T47D (cell line): ENCODE measurements at regions not wholly inside any gene's neighbourhood (a gene's known extent, or its start where the extent isn't known, plus 50 kb on each side); places are given as distances from the start of the nearest gene placed in this dataset.
"Not testable (repeated sequence)": the region's sequence is repeated elsewhere in the genome, so short reads cannot be mapped to it uniquely, and the experiment has no call there.

Experiments
- DNase-seq, 2 experiments: peaks; one replicate each; pipeline versions ENCODE4 v3.0.0 to v3.0.0-alpha.2; 2011 to 2012; ENCODE audit warnings: low read depth in 1 of 2, low spot score in 1 of 2
- JUND ChIP-seq: IDR thresholded peaks from 2 replicates; pipeline ENCODE4 v1.6.1; 2012; ENCODE audit warnings: low read depth
- in situ Hi-C: cut with HindIII; loops from 2 replicates; pipeline ENCODE4 v1.10.0; 2016; ENCODE audit warnings: low sequenced_read_pairs, low pct_unique_long_range_greater_than_20kb

DNA sequence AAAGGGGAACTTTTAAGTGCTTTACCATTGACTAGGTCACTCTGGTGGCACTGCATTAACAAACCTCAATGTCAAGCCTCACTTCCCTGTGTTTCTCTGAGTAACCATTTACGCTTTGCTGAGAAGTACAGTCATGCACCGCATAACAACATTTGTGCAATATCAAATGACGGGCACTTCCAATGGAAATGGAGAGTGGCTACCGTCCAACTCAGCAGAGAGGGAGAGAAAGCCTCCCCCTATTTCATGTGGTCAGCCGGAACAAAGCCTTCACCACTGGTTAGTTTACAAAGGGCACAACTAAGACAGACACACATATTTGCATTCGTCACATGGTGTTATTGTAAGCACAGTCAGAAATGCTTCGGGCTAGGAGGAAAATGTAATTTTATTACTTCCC lies 117.3 kb downstream of the RASSF10 start:
- in situ Hi-C loops = no loop called here
- peak in 1 of 2 experiments; percentile 72 for DNase-seq
- TF ChIP-seq JUND = no peak

- in situ Hi-C loops = no loop called here
- DNase-seq = no peak
- TF ChIP-seq JUND = no peak
Measured at GRCh38 chr11:13127161-13127560, 118.0 kb downstream of the RASSF10 start.

DNA sequence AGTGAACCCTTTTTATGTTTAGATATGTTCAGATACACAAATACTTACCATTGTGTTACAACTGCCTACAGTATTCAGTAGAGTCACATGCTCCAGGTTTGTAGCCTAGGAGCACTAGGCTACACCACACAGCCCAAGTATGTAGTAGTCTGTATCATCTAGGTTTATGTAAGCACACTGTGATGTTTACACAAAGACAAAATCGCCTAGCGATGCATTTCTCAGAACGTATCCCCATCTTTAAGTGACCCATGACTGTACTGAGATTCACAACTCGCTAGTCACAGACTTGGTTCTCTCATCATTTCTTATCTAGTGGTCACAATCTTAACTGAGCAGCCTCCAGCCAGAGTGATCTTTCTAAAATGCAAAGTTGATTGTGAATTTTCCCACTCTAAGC lies 119.2 kb downstream of the RASSF10 start:
- DNase-seq = no peak
- in situ Hi-C loops = no loop called here
- TF ChIP-seq JUND = no peak

DNA sequence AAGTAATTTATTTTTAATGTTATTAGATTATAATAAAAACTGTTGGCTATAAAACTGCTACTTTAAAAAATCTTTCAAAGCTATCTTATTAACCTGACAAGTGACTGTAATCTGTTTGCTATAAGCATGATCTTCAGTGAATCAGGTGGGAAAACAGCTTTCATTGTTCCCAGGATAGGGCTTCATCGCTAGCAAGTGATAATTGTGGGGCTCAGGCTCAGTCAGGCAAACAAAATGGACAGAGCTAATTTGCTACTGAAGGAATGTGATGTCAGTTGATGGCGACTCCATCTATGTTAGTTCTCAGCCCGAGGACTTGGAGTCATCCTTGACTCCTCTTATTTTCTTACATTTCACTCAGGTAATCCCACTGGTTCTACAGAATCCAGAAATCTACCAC lies 125.0 kb downstream of the RASSF10 start:
- DNase-seq = no peak
- no peak for TF ChIP-seq JUND
- in situ Hi-C loops = no loop called here

GRCh38 chr11:13134886-13135285 lies 125.8 kb downstream of the RASSF10 start:
- no peak for DNase-seq
- in situ Hi-C loops = no loop called here
- TF ChIP-seq JUND = no peak

DNA sequence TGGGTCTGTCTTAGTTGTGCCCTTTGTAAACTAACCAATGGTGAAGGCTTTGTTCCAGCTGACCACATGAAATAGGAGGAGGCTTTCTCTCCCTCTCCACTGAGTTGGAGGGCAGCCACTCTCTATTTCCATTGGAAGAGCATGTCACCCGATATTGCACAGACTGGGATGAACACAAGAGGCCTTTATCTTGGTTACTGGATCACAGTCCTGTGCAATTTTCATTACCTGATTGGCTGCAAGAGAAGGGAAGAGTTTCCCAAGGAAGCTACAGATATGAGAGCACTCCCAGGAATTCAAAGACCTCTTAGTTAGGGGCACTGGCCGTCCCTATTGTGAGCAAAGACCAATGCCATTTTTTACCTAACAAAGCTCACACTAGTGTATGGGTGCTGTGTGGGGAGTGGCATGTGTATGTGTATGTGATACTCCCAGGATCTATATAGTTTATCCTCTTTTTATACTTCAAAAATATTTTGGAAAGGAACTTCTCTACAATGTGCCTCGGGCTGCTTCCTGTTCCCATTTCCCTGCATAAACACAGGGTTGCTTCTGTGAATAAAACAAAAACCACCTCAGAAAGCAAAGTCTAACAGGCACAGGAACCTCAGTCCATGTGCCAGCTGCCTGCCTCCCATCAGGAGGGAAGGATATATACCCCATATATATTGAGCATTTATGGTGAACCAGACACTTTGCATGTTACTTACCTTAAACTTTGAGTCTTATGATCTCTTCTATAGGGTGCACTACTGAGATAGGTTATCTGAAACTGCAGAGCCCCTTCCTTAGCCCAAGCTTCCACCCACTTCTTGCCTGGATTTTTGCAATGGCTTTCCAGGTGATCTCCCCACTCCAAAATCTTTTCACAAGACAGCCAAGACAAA lies 126.5 kb downstream of the RASSF10 start:
- in situ Hi-C loops = no loop called here
- no peak for TF ChIP-seq JUND
- DNase-seq = peak in 1 of 2 experiments; percentile 41

DNA sequence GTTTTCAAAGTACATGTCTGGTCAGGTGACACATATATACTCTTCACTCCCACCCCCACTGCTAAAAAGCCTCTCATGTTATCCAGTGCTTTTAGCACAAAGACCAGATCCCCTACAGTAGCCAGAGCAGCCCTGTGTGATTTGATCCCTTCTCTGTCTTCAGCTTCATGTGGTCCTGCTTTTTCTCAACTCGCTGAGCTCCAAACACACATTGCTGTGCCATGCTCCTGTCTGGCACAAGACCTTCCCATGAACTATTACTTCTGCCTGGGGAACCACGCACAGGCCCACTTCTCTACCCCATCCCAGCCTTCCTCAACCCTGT lies 127.1 kb downstream of the RASSF10 start:
- in situ Hi-C loops = no loop called here
- DNase-seq = no peak
- TF ChIP-seq JUND = no peak

DNA sequence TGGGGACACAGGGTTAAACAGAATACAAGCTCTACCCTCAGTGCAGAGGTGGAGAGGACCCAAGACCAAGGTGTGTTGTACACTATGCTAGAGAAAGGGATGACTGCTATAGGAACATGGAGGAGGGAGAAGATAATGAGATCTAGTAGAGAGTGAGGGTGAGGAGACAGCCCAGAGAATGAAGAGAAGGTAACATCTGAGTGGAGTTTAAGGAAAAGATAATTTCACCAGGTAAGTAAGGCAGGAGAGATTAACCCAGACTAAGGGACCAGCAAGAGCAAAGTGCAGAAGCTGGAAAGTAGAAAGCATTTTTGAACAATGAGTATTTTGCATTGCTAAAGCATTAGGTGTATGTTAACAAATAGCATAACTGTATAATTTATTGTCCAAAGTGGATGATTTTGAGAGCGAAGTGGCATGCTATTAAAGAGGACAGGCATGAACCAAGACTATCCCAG lies 128.8 kb downstream of the RASSF10 start:
- in situ Hi-C loops = no loop called here
- no peak for TF ChIP-seq JUND
- no peak for DNase-seq

- DNase-seq, in situ Hi-C loops: not testable (repeated sequence)
Measured at GRCh38 chr11:13139085-13139484, 130.0 kb downstream of the RASSF10 start.

- in situ Hi-C loops = no loop called here
- no peak for DNase-seq
Measured at GRCh38 chr11:13140028-13140870, 131.1 kb downstream of the RASSF10 start.

GRCh38 chr11:13140873-13141655 lies 131.9 kb downstream of the RASSF10 start:
- no peak for DNase-seq
- no peak for TF ChIP-seq JUND
- in situ Hi-C loops = no loop called here

More at GRCh38 chr11:13140028-13140870, 131.1 kb downstream of the RASSF10 start:
- TF ChIP-seq JUND = no peak
